HepG2 (cell line): ENCODE measurements at regions not wholly inside any gene's neighbourhood (a gene's known extent, or its start where the extent isn't known, plus 50 kb on each side); places are given as distances from the start of the nearest gene placed in this dataset.

Source experiments
- ARID3A ChIP-seq: IDR thresholded peaks from 2 replicates; pipeline ENCODE4 v1.6.1; 2012; ENCODE audit warnings: low read depth, low read length, improper control_type of control experiment
- BCL6 ChIP-seq: IDR thresholded peaks from 2 replicates; pipeline ENCODE4 v1.6.1; 2016; ENCODE audit warnings: missing genetic modification reagents, missing compliant biosample characterization
- CEBPG ChIP-seq: IDR thresholded peaks from 2 replicates; pipeline ENCODE4 v1.6.1; 2016
- FOXK2 ChIP-seq: fragments of 450-650 bp; IDR thresholded peaks from 2 replicates; pipeline ENCODE4 v1.6.1; 2016
- FOXP1 ChIP-seq, 2 experiments: fragments of 450-650 bp in 1 of 2; IDR thresholded peaks; 2 replicates each; pipeline ENCODE4 v1.6.1; 2017 to 2018; ENCODE audit warnings: antibody characterized with exemption in 1 of 2
- GATAD2A ChIP-seq: IDR thresholded peaks from 2 replicates; pipeline ENCODE4 v1.6.1; 2016
- HDAC2 ChIP-seq: sonication (generic); formaldehyde crosslinking; IDR thresholded peaks from 2 replicates; pipeline ENCODE4 v1.4.0; 2020; ENCODE audit warnings: missing genetic modification reagents
- KIAA2018 ChIP-seq: sonication (generic); formaldehyde crosslinking; IDR thresholded peaks from 2 replicates; pipeline ENCODE4 v1.5.0; 2020; ENCODE audit warnings: mild to moderate bottlenecking, missing genetic modification reagents, borderline replicate concordance
- MAFF ChIP-seq: IDR thresholded peaks from 2 replicates; pipeline ENCODE4 v1.6.1; 2011; ENCODE audit warnings: low read depth, low read length, improper control_type of control experiment
- MAX ChIP-seq: IDR thresholded peaks from 2 replicates; pipeline ENCODE4 v1.6.1; 2012; ENCODE audit warnings: inconsistent platforms
- MTF1 ChIP-seq: sonication (generic); formaldehyde crosslinking; IDR thresholded peaks from 2 replicates; pipeline ENCODE4 v1.5.0; 2020; ENCODE audit warnings: missing genetic modification reagents
- NR3C1 ChIP-seq: sonication (generic); formaldehyde crosslinking; IDR thresholded peaks from 2 replicates; pipeline ENCODE4 v1.4.0; 2020; ENCODE audit warnings: missing genetic modification reagents
- TBL1XR1 ChIP-seq: fragments of 150-350 bp; IDR thresholded peaks from 2 replicates; pipeline ENCODE4 v1.6.1; 2014; ENCODE audit warnings: borderline replicate concordance, low read length; ENCODE audit not compliant: partially characterized antibody
- THAP11 ChIP-seq: IDR thresholded peaks from 2 replicates; pipeline ENCODE4 v1.6.1; 2016; ENCODE audit warnings: missing biosample characterization, missing genetic modification reagents
- ZNF282 ChIP-seq: fragments of 450-650 bp; IDR thresholded peaks from 2 replicates; pipeline ENCODE4 v1.6.1; 2018; ENCODE audit not compliant: partially characterized antibody
- ZNF414 ChIP-seq: sonication (generic); formaldehyde crosslinking; IDR thresholded peaks from 2 replicates; pipeline ENCODE4 v1.5.0; 2020; ENCODE audit warnings: missing genetic modification reagents
- ZNF713 ChIP-seq: sonication (generic); formaldehyde crosslinking; IDR thresholded peaks from 2 replicates; pipeline ENCODE4 v1.4.0; 2020; ENCODE audit warnings: mild to moderate bottlenecking, missing genetic modification reagents

GRCh38 chr12:46577063-46577776, 204.6 kb upstream of the SLC38A2 start (continued):
- no peak for TF ChIP-seq KIAA2018
- peak; percentile 44; the same call in 1 of the 2 replicates for TF ChIP-seq MAX
- TF ChIP-seq ZNF414, result 0 out of 2 replicates have a peak, but pooled peaks have one; percentile 31
- TF ChIP-seq MAFF, result no peak
- peak; percentile 67; the same call in 1 of the 2 replicates for TF ChIP-seq HDAC2 (CRISPR knock-in tag)
- 0 out of 2 replicates have a peak, but pooled peaks have one; percentile 34 for TF ChIP-seq FOXK2
- peak; percentile 16; the same call in 1 of the 2 replicates for TF ChIP-seq THAP11 (CRISPR knock-in tag)
- no peak for TF ChIP-seq MTF1 (CRISPR knock-in tag)
- no peak for TF ChIP-seq NR3C1 (CRISPR knock-in tag)
- TF ChIP-seq CEBPG (CRISPR knock-in tag), result peak; percentile 10; the same call in 1 of the 2 replicates
- peak; percentile 97 for TF ChIP-seq BCL6 (CRISPR knock-in tag)
- no peak for TF ChIP-seq ZNF282
- TF ChIP-seq ARID3A, result no peak
- no peak for TF ChIP-seq ZNF713 (CRISPR knock-in tag)
- no peak for TF ChIP-seq FOXP1 (IDR thresholded peaks at IDR 0.05)
- peak; percentile 79 for TF ChIP-seq FOXP1 (CRISPR knock-in tag; IDR thresholded peaks at IDR 0.05)
- peak; percentile 63 for TF ChIP-seq TBL1XR1
- TF ChIP-seq GATAD2A (CRISPR knock-in tag), result peak; percentile 84
